ENCODE measurements at regions not wholly inside any gene's neighbourhood (a gene's known extent, or its start where the extent isn't known, plus 50 kb on each side); places are given as distances from the start of the nearest gene placed in this dataset.
"Not testable (repeated sequence)": the region's sequence is repeated elsewhere in the genome, so short reads cannot be mapped to it uniquely, and the experiment has no call there.

DNA sequence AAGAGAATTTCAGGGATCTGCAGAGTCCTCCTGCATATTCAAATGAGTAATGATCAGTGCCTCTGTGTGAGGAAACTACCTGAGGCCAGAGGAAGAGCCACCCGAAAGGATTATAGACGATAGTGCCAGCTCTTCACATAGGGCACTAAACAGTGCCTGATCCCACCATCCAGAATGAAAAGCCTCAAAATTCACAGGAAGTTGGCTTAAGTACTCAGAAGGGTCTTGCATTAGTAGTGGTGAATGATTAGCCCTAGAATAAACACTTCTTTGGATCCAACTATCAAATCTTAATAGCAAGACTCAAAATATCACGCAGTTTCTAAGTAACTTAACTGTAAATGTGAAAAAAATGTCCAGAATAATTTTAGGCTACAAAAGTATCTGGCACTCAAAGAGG is 324.4 kb downstream of the ZNF674 start:
- DNase-seq (ENCODE audit: low read depth) = no peak

DNA sequence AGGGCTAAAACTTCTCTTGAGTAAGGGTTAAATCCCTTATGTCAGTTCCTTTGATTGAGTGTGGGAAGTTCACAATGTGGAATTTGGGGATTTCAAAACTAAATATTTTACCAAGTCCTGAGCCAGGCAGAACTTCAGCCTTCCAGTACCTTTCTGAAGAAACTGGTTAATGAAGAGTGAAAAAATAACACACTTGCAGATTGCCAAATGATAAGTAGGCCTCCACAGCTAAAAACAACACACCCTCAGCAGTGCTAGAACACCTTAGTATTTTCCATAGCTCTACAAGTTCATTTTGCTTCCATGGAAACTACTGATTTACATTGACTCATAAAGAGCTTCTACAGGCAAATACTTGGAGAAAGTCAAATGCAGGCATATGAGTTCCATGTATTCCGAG is 326.8 kb downstream of the ZNF674 start:
- no peak for DNase-seq (ENCODE audit: low read depth)

DNA sequence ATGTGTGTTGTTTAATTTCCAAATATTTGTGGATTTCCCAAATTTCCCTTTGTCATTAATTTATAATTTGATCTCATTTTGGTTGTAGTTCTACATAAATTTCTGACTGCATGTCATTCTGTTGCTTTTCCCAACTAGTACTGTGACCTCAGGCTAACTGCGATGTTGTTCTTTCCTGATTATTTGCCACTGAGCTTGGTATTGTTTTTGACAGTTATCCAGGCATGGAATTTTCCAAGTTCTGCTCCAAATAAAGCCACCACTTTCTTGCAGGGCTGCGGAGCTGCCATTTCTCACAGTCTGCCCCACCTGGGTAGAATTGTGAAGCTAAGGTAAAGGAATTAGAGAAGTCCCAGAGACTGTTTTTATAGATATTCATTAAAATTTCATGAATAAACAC is 328.8 kb downstream of the ZNF674 start:
- no peak for DNase-seq (ENCODE audit: low read depth)

- no peak for DNase-seq (ENCODE audit: low read depth)
Measured at GRCh38 chrX:46211079-46211478, 334.1 kb downstream of the ZNF674 start.

- DNase-seq (ENCODE audit: low read depth) = no peak
Measured at GRCh38 chrX:46209768-46210167, 335.5 kb downstream of the ZNF674 start.

- no peak for DNase-seq (ENCODE audit: low read depth)
Measured at GRCh38 chrX:46209037-46209436, 336.2 kb downstream of the ZNF674 start.

GRCh38 chrX:46208225-46208854 is 336.9 kb downstream of the ZNF674 start:
- DNase-seq (ENCODE audit: low read depth) = no peak

DNA sequence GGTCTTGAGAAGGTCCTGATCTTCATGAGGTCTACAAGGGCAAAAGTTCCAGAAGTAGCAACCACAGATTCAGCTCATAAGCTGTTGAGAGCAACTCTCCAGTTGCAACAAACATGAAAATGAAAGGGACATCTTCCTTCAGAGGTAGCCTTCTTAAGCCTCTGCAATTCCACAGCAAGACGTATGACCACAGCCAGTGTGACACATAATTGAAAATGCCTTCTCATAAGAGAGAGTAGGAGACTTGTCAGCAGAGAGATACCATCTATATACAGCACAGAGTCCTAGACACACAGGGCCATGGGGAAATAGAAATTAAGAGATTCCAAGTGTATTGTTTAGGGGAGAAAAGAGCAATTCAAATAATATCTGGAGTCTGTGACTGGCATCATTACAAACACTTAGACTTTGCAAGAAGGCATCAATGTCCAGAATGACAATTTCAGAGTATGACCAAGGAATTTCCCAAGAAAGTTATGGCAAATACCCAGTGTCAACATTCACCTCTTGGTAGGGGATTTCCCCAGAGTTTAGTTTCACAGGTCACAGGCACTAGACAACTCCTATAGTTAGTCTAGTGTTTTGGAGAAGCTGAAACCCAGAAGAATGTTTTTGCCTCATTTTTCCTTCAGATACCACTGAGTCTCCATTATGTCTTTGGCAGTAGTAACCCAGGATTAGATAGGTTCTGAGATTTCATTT is 340.3 kb downstream of the ZNF674 start:
- DNase-seq (ENCODE audit: low read depth) = no peak

- DNase-seq (ENCODE audit: low read depth) = no peak
Measured at GRCh38 chrX:46202733-46203514, 342.3 kb downstream of the ZNF674 start.

GRCh38 chrX:46200413-46200812 is 344.8 kb downstream of the ZNF674 start:
- DNase-seq (ENCODE audit: low read depth) = no peak

DNA sequence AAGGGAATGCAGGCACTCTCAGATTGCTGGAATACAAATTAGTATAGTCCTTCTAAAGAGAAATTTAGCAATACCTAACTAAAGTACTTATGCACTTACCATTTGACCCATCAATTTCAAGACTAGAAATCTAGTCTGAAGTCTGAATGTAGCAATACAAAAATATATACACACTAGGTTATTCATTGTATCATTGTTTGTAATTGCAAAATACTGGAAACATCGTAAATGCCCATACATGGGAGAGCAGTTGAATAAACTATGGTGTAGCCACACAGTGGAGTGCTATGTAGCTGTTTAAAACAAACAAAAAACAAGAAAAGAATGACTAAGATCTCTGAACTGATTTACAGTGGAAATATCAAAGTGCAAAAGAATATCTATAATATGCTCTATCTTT is 346.4 kb downstream of the ZNF674 start:
- no peak for DNase-seq (ENCODE audit: low read depth)

- not testable (repeated sequence) for DNase-seq (ENCODE audit: low read depth)
Measured at GRCh38 chrX:46186811-46187106, 358.5 kb downstream of the ZNF674 start.

- no peak for DNase-seq (ENCODE audit: low read depth)
Measured at GRCh38 chrX:46185923-46186810, 359.1 kb downstream of the ZNF674 start.

- DNase-seq (ENCODE audit: low read depth) = no peak
Measured at GRCh38 chrX:46184749-46185148, 360.5 kb downstream of the ZNF674 start.

DNA sequence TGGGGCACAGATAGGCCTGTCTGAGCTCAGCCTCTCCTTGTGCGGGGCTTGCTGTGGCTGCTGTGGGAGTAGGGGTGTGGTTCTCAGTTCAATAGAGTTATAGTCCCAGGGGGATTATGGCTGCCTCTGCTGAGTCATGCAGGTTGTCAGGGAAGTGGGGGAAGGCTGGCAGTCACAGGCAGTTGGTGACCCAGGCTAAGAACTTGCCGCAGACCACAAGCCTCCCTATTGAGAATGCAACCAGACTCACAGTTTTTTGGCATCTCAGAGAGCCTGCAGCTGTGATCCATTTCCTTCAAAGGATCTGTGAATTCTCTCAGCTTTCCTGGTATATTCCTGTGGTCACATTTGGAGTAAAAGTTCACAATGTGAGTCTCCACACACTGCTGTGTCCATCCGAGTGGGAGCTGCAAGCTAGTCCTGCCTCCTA is 364.9 kb downstream of the ZNF674 start:
- no peak for DNase-seq (ENCODE audit: low read depth)

DNA sequence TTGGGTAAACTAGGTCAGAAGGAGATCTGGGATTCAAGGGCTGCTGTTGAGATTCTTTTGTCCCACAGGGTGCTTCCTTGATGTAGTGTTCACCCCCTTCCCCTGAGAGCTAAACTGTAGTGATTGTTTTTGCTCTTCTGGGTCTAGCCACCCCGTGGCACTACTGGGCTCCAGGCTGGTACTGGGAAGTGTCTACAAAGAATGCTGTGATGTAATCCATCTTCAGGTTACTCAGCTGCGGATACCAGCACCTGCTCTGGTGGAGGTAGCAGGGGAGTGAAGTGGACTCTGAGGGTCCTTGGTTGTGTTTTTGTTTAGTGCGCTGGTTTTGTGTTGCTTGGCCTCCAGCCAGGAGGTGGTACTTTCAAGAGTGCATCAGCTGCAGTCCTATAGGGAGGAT is 365.5 kb downstream of the ZNF674 start:
- no peak for DNase-seq (ENCODE audit: low read depth)

DNA sequence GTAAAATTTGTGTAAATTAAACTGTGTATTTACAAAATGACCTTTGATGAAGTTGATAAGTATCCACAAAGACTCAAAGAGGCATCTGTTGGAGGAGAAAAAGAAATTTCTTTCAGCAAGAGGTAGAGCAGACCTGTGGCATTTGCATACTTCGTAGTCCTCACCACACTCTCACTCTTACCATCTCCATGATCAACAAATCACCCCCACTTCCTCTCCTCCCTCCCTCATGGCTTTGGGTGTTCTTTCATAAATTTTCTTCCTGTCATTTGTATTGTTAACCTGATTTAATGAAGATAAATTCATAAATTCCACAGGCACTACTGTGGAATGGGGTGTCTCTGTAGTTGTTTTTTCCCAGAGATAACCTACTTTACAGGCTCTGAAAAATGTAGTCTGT is 366.5 kb downstream of the ZNF674 start:
- no peak for DNase-seq (ENCODE audit: low read depth)

DNA sequence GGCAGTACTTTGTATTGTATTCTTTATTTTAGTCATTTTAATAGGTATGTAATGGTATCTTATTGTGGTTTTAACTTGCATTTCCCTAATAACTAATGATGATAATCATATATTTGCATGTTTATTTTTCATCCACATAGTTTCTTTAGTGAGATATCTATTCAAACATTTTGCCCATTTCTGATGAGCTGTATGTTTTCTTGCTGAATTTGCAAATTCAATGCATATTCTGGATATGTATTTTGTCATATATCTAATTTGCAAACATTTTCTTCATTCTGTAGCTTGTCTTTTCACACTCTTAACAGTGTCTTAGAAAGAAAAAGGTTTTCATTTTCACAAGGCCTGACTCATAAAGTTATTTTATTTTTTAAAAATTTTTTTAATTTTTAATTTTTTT is 372.1 kb downstream of the ZNF674 start:
- no peak for DNase-seq (ENCODE audit: low read depth)

DNA sequence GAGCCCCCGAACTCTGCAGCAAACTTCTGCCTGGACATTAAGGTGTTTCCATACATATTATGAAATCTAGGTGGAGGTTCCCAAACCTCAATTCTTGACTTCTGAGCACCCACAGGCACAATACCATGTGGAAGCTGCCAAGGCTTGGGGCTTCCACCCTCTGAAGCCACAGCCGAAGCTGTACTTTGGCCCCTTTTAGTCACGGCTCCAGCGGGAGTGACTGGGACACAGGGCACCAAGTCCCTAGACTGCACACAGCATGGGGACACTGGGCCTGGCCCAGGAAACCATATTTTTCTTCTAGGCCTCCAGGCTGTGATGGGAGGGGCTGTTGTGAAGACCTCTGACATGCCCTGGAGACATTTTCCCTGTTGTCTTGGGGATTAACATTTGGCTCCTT is 373.8 kb downstream of the ZNF674 start:
- DNase-seq (ENCODE audit: low read depth) = not testable (repeated sequence)

DNA sequence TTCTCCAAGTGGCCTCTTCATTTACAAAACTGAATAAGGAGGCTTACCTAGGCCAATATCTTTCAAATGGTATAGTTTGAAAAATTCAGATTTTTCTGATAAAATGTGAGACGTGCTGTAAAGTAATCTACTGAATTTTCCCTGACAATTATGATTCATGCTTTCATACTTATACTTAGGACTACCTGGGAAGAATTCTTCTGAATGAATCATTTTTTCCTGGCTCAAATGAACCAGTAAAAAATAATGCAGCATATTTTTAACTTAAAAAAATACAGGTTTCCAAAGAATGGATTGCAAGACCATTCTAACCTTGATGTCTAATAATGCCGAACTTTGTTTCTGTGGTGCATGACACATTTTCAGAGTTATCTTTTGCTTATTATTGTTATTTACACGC is 375.4 kb downstream of the ZNF674 start:
- no peak for DNase-seq (ENCODE audit: low read depth)

- no peak for DNase-seq (ENCODE audit: low read depth)
Measured at GRCh38 chrX:46168254-46168653, 377.0 kb downstream of the ZNF674 start.

DNA sequence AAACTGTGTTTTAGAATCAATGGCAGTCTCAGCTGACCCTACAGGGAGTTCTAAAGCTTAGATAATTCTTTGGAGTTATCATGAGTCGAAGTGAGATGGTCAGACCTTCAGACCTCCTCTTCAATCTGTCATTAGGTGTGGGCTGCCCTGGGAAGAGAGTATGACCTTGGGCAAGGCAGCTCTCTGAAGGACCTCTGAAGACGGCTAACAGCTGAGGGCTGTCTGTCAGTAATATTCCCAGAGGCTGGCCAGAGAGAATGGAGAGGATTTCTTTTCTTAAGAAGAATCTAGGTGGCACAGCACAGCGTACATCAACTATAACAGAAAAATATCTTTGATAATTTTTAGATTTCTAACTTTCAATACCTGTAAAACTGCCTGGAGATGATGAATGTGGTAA is 379.4 kb downstream of the ZNF674 start:
- no peak for DNase-seq (ENCODE audit: low read depth)

All from T-helper 22 cell (primary cell).